Caco-2 (cell line): ENCODE measurements at regions not wholly inside any gene's neighbourhood (a gene's known extent, or its start where the extent isn't known, plus 50 kb on each side); places are given as distances from the start of the nearest gene placed in this dataset.

ENCODE experiments used
- BruUV-seq: library from RNA; stranded (reverse); fragments of 400-500 nt; replicated peaks from 2 replicates; lab custom pipeline; 2021; lab: Mats Ljungman, UMichigan
- CTCF ChIA-PET: fragments of 300-600 bp; sonication (Branson Sonifier 250); formaldehyde crosslinking; loops from one replicate; lab custom pipeline; 2022; ENCODE audit warnings: antibody characterized with exemption; lab: Charles Lee
- POLR2A ChIA-PET: fragments of 300-600 bp; sonication (Branson Sonifier 250); formaldehyde crosslinking; loops from one replicate; lab custom pipeline; 2022; ENCODE audit warnings: antibody characterized with exemption; lab: Charles Lee
- DNase-seq, 2 experiments: peaks; one replicate each; pipeline versions ENCODE4 v3.0.0 to v3.0.0-alpha.2; 2020 to 2022
- H3K27me3 ChIP-seq: replicated peaks from 2 replicates; pipeline ENCODE4 v1.6.0; 2011; ENCODE audit warnings: low read length; ENCODE audit not compliant: control insufficient read depth, insufficient read depth
- H3K36me3 ChIP-seq: 2 replicates; pipeline ENCODE4 v1.5.1; 2011; ENCODE audit warnings: low read length; ENCODE audit not compliant: control insufficient read depth, insufficient read depth
- H3K4me1 ChIP-seq: fragments of 250-450 bp; sonication (Bioruptor Pico); 2 replicates; pipeline ENCODE4 v1.5.1; 2020; ENCODE audit warnings: mild to moderate bottlenecking
- H3K4me3 ChIP-seq: 2 replicates; pipeline ENCODE4 v1.5.1; 2011; ENCODE audit warnings: low read depth, mild to moderate bottlenecking, control low read depth, low read length
- H3K9me3 ChIP-seq: fragments of 250-450 bp; sonication (Bioruptor Pico); 2 replicates; pipeline ENCODE4 v1.5.1; 2020; ENCODE audit warnings: mild to moderate bottlenecking, moderate library complexity
- H3K27ac Mint-ChIP-seq: one replicate; pipeline ENCODE4 v1.8.0; 2022; ENCODE audit warnings: mixed read lengths; ENCODE audit not compliant: unreplicated experiment
- H3K27me3 Mint-ChIP-seq: one replicate; pipeline ENCODE4 v1.8.0; 2022; ENCODE audit warnings: mixed read lengths; ENCODE audit not compliant: insufficient read depth, unreplicated experiment
- H3K36me3 Mint-ChIP-seq: one replicate; pipeline ENCODE4 v1.8.0; 2022; ENCODE audit warnings: mild to moderate bottlenecking, mixed read lengths; ENCODE audit not compliant: insufficient read depth, unreplicated experiment
- H3K4me1 Mint-ChIP-seq: one replicate; pipeline ENCODE4 v1.8.0; 2022; ENCODE audit warnings: low read depth, mixed read lengths; ENCODE audit not compliant: unreplicated experiment
- H3K4me3 Mint-ChIP-seq: one replicate; pipeline ENCODE4 v1.8.0; 2022; ENCODE audit warnings: mild to moderate bottlenecking, moderate library complexity, mixed read lengths; ENCODE audit not compliant: unreplicated experiment
- H3K9me3 Mint-ChIP-seq: one replicate; pipeline ENCODE4 v1.8.0; 2022; ENCODE audit warnings: mixed read lengths; ENCODE audit not compliant: unreplicated experiment
- CTCF ChIP-seq, 2 experiments: fragments of 200-600 bp in 1 of 2; IDR thresholded peaks; 1 replicate in 1 of 2; 2 replicates in 1 of 2; pipeline versions ENCODE4 v1.5.1 to v1.8.0; 2011 to 2022; ENCODE audit warnings: antibody characterized with exemption in 1 of 2, control low read depth in 1 of 2, inconsistent platforms in 1 of 2, low read depth in 1 of 2, low read length in 1 of 2, mild to moderate bottlenecking in 1 of 2, moderate library complexity in 1 of 2; ENCODE audit not compliant: insufficient read depth in 1 of 2, severe bottlenecking in 1 of 2, unreplicated experiment in 1 of 2
- intact Hi-C: fragments of 100-400 bp; cut with micrococcal nuclease; formaldehyde crosslinking; loops from one replicate; pipeline ENCODE4 v1.10.0; 2022; ENCODE audit not compliant: unreplicated experiment

GRCh38 chrX:26008042-26008441 is 130.1 kb upstream of the MAGEB18 start:
- Mint-ChIP-seq H3K4me3 (no peak overlapping the region), H3K36me3 (no peaks in the 10 kb centered on the region), H3K27ac (no peak overlapping the region), H3K4me1 (no peaks in the 10 kb centered on the region), H3K27me3 (no peaks in the 10 kb centered on the region), H3K9me3 (no peaks in the 10 kb centered on the region)
- ChIA-PET CTCF (no interaction called here), POLR2A (no interaction called here)
- Histone ChIP-seq H3K27me3 (no peaks in the 10 kb centered on the region), H3K4me3 (no peak overlapping the region), H3K36me3 (no peaks in the 10 kb centered on the region), H3K4me1 (no peaks in the 10 kb centered on the region), H3K9me3 (no peaks in the 10 kb centered on the region)
- DNase-seq, result no peak
- no TSS peak for BruUV-seq
- intact Hi-C loops, result no loop called here
- no peak for TF ChIP-seq CTCF (IDR thresholded peaks at IDR 0.05; ENCODE audit: insufficient read depth in 1 of 2, low read depth in 1 of 2, low read length in 1 of 2, severe bottlenecking in 1 of 2, unreplicated experiment in 1 of 2)

DNA sequence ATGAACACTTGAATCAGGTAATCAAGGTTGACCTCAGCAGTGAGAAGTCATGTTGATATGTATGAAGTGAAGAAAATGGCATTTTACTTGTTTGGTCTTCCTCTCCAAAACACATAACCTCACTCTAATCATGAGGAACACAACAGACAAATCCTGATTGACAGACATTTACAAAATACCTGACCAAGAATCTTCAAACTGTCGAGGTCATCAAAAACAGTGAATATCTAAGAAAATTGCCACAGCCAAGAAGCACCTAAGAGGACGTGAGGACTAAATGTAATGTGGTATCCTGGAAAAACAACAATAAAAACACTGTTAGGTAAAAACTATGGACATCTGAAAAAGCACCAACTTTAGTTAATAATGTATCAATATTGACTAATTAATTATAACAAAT is 129.5 kb upstream of the MAGEB18 start:
- BruUV-seq, result no TSS peak

GRCh38 chrX:26019386-26019785 is 118.8 kb upstream of the MAGEB18 start:
- POLR2A ChIA-PET, result no interaction called here
- no TSS peak for BruUV-seq
- H3K4me3 Mint-ChIP-seq, result no peak overlapping the region
- no peaks in the 10 kb centered on the region for H3K9me3 Mint-ChIP-seq
- H3K9me3 ChIP-seq, result no peaks in the 10 kb centered on the region
- CTCF ChIA-PET, result no interaction called here
- H3K27me3 Mint-ChIP-seq, result no peaks in the 10 kb centered on the region
- no peaks in the 10 kb centered on the region for H3K27me3 ChIP-seq
- DNase-seq, result no peak
- no peaks in the 10 kb centered on the region for H3K4me1 Mint-ChIP-seq
- H3K27ac Mint-ChIP-seq, result no peak overlapping the region
- no peaks in the 10 kb centered on the region for H3K4me1 ChIP-seq
- H3K36me3 Mint-ChIP-seq, result no peaks in the 10 kb centered on the region
- no peak for TF ChIP-seq CTCF (IDR thresholded peaks at IDR 0.05; ENCODE audit: insufficient read depth in 1 of 2, low read depth in 1 of 2, low read length in 1 of 2, severe bottlenecking in 1 of 2, unreplicated experiment in 1 of 2)
- H3K36me3 ChIP-seq, result no peaks in the 10 kb centered on the region
- H3K4me3 ChIP-seq, result no peak overlapping the region
- intact Hi-C loops, result no loop called here

More for the DNA sequence above, 129.5 kb upstream of the MAGEB18 start:
- ChIA-PET POLR2A (no interaction called here), CTCF (no interaction called here)
- TF ChIP-seq CTCF (IDR thresholded peaks at IDR 0.05; ENCODE audit: insufficient read depth in 1 of 2, low read depth in 1 of 2, low read length in 1 of 2, severe bottlenecking in 1 of 2, unreplicated experiment in 1 of 2), result no peak
- Histone ChIP-seq H3K4me3 (no peak overlapping the region), H3K36me3 (no peaks in the 10 kb centered on the region), H3K27me3 (no peaks in the 10 kb centered on the region), H3K9me3 (no peaks in the 10 kb centered on the region), H3K4me1 (no peaks in the 10 kb centered on the region)
- H3K4me1 Mint-ChIP-seq, result no peaks in the 10 kb centered on the region
- H3K9me3 Mint-ChIP-seq, result no peaks in the 10 kb centered on the region
- no peaks in the 10 kb centered on the region for H3K27me3 Mint-ChIP-seq
- intact Hi-C loops, result no loop called here
- H3K27ac Mint-ChIP-seq, result no peak overlapping the region
- H3K36me3 Mint-ChIP-seq, result no peaks in the 10 kb centered on the region
- no peak overlapping the region for H3K4me3 Mint-ChIP-seq
- DNase-seq, result no peak
